Fibroblast of lung (primary cell): ENCODE measurements at regions not wholly inside any gene's neighbourhood (a gene's known extent, or its start where the extent isn't known, plus 50 kb on each side); places are given as distances from the start of the nearest gene placed in this dataset.

ENCODE experiments used
- DNase-seq, 2 donors: peaks; one replicate each; pipeline versions ENCODE4 v3.0.0 to v3.0.0-alpha.2; 2010; ENCODE audit warnings: low read depth in 2 of 2
- H2AFZ ChIP-seq: 2 replicates; pipeline ENCODE4 v1.5.1; 2012; ENCODE audit warnings: low read length, control low read depth, inconsistent platforms
- H3K27ac ChIP-seq: 2 replicates; pipeline ENCODE4 v1.5.1; 2011; ENCODE audit warnings: low read length, control low read depth; ENCODE audit not compliant: insufficient read depth
- H3K27me3 ChIP-seq: 2 replicates; pipeline ENCODE4 v1.5.1; 2011; ENCODE audit warnings: mild to moderate bottlenecking, low read length; ENCODE audit not compliant: control insufficient read depth, insufficient read depth
- H3K36me3 ChIP-seq: 2 replicates; pipeline ENCODE4 v1.5.1; 2011; ENCODE audit warnings: low read length; ENCODE audit not compliant: control insufficient read depth, insufficient read depth
- H3K4me1 ChIP-seq: 2 replicates; pipeline ENCODE4 v1.5.1; 2011; ENCODE audit warnings: low read length; ENCODE audit not compliant: control insufficient read depth, insufficient read depth; ENCODE audit errors: extremely low read depth
- H3K4me2 ChIP-seq: 2 replicates; pipeline ENCODE4 v1.5.1; 2011; ENCODE audit warnings: low read length, control low read depth; ENCODE audit not compliant: insufficient read depth; ENCODE audit errors: extremely low read depth
- H3K4me3 ChIP-seq, 4 experiments: fragments of 200-600 bp in 1 of 4; sonication (generic) in 1 of 4; replicated peaks in 1 of 4; 2 replicates each; pipeline ENCODE4 v1.5.1; 2011 to 2016; ENCODE audit warnings: low read length in 4 of 4, low read depth in 3 of 4, mild to moderate bottlenecking in 3 of 4, control low read depth in 2 of 4, inconsistent platforms in 1 of 4, mixed read lengths in 1 of 4; ENCODE audit not compliant: insufficient read depth in 1 of 4; ENCODE audit errors: control extremely low read depth in 1 of 4
- H3K79me2 ChIP-seq: 2 replicates; pipeline ENCODE4 v1.5.1; 2012; ENCODE audit warnings: mild to moderate bottlenecking, low read length, inconsistent platforms; ENCODE audit not compliant: control insufficient read depth, insufficient read depth
- H3K9ac ChIP-seq: 2 replicates; pipeline ENCODE4 v1.5.1; 2011; ENCODE audit warnings: mild to moderate bottlenecking, low read length, control low read depth; ENCODE audit not compliant: insufficient read depth
- H3K9me3 ChIP-seq: 2 replicates; pipeline ENCODE4 v1.5.1; 2012; ENCODE audit warnings: low read depth, low read length; ENCODE audit not compliant: control insufficient read depth, insufficient read depth
- H4K20me1 ChIP-seq: 2 replicates; pipeline ENCODE4 v1.5.1; 2011; ENCODE audit warnings: low read length; ENCODE audit not compliant: control insufficient read depth, insufficient read depth; ENCODE audit errors: extremely low read depth
- CTCF ChIP-seq, 2 donors: IDR thresholded peaks in 1 of 2; conservative IDR thresholded peaks in 1 of 2; 1 replicate in 1 of 2; 2 replicates in 1 of 2; pipeline ENCODE4 v1.5.1; 2011 to 2012; ENCODE audit warnings: low read length in 2 of 2, control low read depth in 1 of 2, inconsistent platforms in 1 of 2, low read depth in 1 of 2, mild to moderate bottlenecking in 1 of 2
- EZH2 ChIP-seq: IDR thresholded peaks from 2 replicates; pipeline ENCODE4 v1.5.1; 2012; ENCODE audit warnings: low read length, control low read depth, mild to moderate bottlenecking; ENCODE audit errors: missing control alignments

GRCh38 chr10:130810856-130811255, 500.7 kb downstream of the TCERG1L start:
- no peak overlapping the region for H2AFZ ChIP-seq
- H3K9me3 ChIP-seq = no peaks in the 10 kb centered on the region
- H3K9ac ChIP-seq = no peak overlapping the region
- no peaks in the 10 kb centered on the region for H3K27me3 ChIP-seq
- H3K4me2 ChIP-seq = no peak overlapping the region
- no peaks in the 10 kb centered on the region for H3K36me3 ChIP-seq
- H3K79me2 ChIP-seq = no peaks in the 10 kb centered on the region
- TF ChIP-seq EZH2 (no peak), CTCF (conservative IDR thresholded peaks at IDR 0.05 in 1 of 2, IDR thresholded peaks at IDR 0.05 in 1 of 2; ENCODE audit: low read depth in 1 of 2, low read length in 2 of 2) (no peak)
- no peak overlapping the region for H3K27ac ChIP-seq
- no peaks in the 10 kb centered on the region for H4K20me1 ChIP-seq
- no peaks in the 10 kb centered on the region for H3K4me1 ChIP-seq
- DNase-seq = no peak
- H3K4me3 ChIP-seq = no peak overlapping the region

- Histone ChIP-seq H2AFZ (no peak overlapping the region), H3K4me2 (no peak overlapping the region), H3K27ac (no peak overlapping the region), H4K20me1 (no peaks in the 10 kb centered on the region), H3K4me3 (no peak overlapping the region), H3K9ac (no peak overlapping the region), H3K9me3 (no peaks in the 10 kb centered on the region), H3K36me3 (no peaks in the 10 kb centered on the region), H3K4me1 (no peaks in the 10 kb centered on the region), H3K79me2 (no peaks in the 10 kb centered on the region), H3K27me3 (no peaks in the 10 kb centered on the region)
- no peak for DNase-seq
- TF ChIP-seq CTCF (conservative IDR thresholded peaks at IDR 0.05 in 1 of 2, IDR thresholded peaks at IDR 0.05 in 1 of 2; ENCODE audit: low read depth in 1 of 2, low read length in 2 of 2) (no peak), EZH2 (no peak)
Measured at GRCh38 chr10:130812381-130813148, 499.0 kb downstream of the TCERG1L start.

GRCh38 chr10:130814610-130815009, 496.9 kb downstream of the TCERG1L start:
- Histone ChIP-seq H2AFZ (no peak overlapping the region), H3K9ac (no peak overlapping the region), H3K4me3 (no peak overlapping the region), H3K4me1 (no peaks in the 10 kb centered on the region), H3K36me3 (no peaks in the 10 kb centered on the region), H3K4me2 (no peak overlapping the region), H3K27me3 (no peaks in the 10 kb centered on the region), H3K27ac (no peak overlapping the region), H4K20me1 (no peaks in the 10 kb centered on the region), H3K9me3 (no peaks in the 10 kb centered on the region), H3K79me2 (no peaks in the 10 kb centered on the region)
- no peak for DNase-seq
- no peak for TF ChIP-seq CTCF (conservative IDR thresholded peaks at IDR 0.05 in 1 of 2, IDR thresholded peaks at IDR 0.05 in 1 of 2; ENCODE audit: low read depth in 1 of 2, low read length in 2 of 2)
- TF ChIP-seq EZH2 = no peak
